ENCODE measurements at regions not wholly inside any gene's neighbourhood (a gene's known extent, or its start where the extent isn't known, plus 50 kb on each side); places are given as distances from the start of the nearest gene placed in this dataset.

DNA sequence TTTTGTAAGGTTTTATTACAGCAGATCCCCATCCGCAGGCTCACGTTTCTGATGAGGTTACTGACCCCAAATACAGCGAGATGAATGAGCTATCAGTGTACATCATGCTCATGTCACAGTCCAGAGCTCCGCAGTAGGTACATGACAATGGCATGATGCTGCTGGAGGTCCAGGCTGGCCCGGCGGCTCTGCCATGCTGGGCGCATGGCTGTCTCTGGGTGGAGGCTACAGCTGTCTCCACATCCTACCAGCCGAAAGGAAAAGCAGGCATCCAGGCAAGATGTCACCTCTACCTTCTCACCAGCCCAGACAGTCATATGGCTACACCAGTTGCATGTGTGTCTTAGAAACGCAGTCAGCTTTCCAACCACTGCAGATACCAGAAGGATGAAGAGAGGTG is 90.9 kb upstream of the RNF32 start:
- no peaks in the 10 kb centered on the region for H3K9me3 ChIP-seq (ENCODE audit: low read length)
- no peaks in the 10 kb centered on the region for H3K9me2 ChIP-seq (ENCODE audit: insufficient read depth, low read length)
- H3K9ac ChIP-seq (ENCODE audit: low read length): no peak overlapping the region
- no peaks in the 10 kb centered on the region for H3K79me2 ChIP-seq (replicated peaks; ENCODE audit: insufficient read depth, low read length)
- no peaks in the 10 kb centered on the region for H4K20me1 ChIP-seq (ENCODE audit: insufficient read depth)
- no peaks in the 10 kb centered on the region for H3K27me3 ChIP-seq (ENCODE audit: insufficient read depth, low read depth, low read length)
- H3K36me3 ChIP-seq (ENCODE audit: insufficient read depth, low read length): no peaks in the 10 kb centered on the region
- no peak overlapping the region for H3K27ac ChIP-seq (ENCODE audit: low read length)
- H3K4me3 ChIP-seq (ENCODE audit: low read length): no peak overlapping the region
- no peak overlapping the region for H2AFZ ChIP-seq (ENCODE audit: low read depth, low read length)
- H3F3A ChIP-seq (ENCODE audit: insufficient read depth, low read length, poor library complexity, severe bottlenecking): no peaks in the 10 kb centered on the region
- TF ChIP-seq, protein P1, sequence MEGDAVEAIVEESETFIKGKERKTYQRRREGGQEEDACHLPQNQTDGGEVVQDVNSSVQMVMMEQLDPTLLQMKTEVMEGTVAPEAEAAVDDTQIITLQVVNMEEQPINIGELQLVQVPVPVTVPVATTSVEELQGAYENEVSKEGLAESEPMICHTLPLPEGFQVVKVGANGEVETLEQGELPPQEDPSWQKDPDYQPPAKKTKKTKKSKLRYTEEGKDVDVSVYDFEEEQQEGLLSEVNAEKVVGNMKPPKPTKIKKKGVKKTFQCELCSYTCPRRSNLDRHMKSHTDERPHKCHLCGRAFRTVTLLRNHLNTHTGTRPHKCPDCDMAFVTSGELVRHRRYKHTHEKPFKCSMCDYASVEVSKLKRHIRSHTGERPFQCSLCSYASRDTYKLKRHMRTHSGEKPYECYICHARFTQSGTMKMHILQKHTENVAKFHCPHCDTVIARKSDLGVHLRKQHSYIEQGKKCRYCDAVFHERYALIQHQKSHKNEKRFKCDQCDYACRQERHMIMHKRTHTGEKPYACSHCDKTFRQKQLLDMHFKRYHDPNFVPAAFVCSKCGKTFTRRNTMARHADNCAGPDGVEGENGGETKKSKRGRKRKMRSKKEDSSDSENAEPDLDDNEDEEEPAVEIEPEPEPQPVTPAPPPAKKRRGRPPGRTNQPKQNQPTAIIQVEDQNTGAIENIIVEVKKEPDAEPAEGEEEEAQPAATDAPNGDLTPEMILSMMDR (IDR thresholded peaks at IDR 0.05; ENCODE audit: poor library complexity, severe bottlenecking): no peak
- TF ChIP-seq TAF1 (IDR thresholded peaks at IDR 0.05; ENCODE audit: low read depth): no peak
- TF ChIP-seq, protein P2, sequence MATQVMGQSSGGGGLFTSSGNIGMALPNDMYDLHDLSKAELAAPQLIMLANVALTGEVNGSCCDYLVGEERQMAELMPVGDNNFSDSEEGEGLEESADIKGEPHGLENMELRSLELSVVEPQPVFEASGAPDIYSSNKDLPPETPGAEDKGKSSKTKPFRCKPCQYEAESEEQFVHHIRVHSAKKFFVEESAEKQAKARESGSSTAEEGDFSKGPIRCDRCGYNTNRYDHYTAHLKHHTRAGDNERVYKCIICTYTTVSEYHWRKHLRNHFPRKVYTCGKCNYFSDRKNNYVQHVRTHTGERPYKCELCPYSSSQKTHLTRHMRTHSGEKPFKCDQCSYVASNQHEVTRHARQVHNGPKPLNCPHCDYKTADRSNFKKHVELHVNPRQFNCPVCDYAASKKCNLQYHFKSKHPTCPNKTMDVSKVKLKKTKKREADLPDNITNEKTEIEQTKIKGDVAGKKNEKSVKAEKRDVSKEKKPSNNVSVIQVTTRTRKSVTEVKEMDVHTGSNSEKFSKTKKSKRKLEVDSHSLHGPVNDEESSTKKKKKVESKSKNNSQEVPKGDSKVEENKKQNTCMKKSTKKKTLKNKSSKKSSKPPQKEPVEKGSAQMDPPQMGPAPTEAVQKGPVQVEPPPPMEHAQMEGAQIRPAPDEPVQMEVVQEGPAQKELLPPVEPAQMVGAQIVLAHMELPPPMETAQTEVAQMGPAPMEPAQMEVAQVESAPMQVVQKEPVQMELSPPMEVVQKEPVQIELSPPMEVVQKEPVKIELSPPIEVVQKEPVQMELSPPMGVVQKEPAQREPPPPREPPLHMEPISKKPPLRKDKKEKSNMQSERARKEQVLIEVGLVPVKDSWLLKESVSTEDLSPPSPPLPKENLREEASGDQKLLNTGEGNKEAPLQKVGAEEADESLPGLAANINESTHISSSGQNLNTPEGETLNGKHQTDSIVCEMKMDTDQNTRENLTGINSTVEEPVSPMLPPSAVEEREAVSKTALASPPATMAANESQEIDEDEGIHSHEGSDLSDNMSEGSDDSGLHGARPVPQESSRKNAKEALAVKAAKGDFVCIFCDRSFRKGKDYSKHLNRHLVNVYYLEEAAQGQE (IDR thresholded peaks at IDR 0.05; ENCODE audit: borderline replicate concordance): no peak
- no peak for TF ChIP-seq RAD21 (conservative IDR thresholded peaks at IDR 0.05)
- TF ChIP-seq SMC3 (conservative IDR thresholded peaks at IDR 0.05; ENCODE audit: poor library complexity): no peak
- no peak for TF ChIP-seq EZH2 (IDR thresholded peaks at IDR 0.05; ENCODE audit: borderline replicate concordance, insufficient read depth, low read length, poor library complexity, severe bottlenecking)
- TF ChIP-seq POLR2AphosphoS5 (IDR thresholded peaks at IDR 0.05): no peak
- TF ChIP-seq MXI1 (conservative IDR thresholded peaks at IDR 0.05; ENCODE audit: poor library complexity, severe bottlenecking): no peak
- TF ChIP-seq EP300 (conservative IDR thresholded peaks at IDR 0.05; ENCODE audit: poor library complexity, severe bottlenecking): no peak
- H3K4me2 ChIP-seq (ENCODE audit: low read length): no peak overlapping the region

DNA sequence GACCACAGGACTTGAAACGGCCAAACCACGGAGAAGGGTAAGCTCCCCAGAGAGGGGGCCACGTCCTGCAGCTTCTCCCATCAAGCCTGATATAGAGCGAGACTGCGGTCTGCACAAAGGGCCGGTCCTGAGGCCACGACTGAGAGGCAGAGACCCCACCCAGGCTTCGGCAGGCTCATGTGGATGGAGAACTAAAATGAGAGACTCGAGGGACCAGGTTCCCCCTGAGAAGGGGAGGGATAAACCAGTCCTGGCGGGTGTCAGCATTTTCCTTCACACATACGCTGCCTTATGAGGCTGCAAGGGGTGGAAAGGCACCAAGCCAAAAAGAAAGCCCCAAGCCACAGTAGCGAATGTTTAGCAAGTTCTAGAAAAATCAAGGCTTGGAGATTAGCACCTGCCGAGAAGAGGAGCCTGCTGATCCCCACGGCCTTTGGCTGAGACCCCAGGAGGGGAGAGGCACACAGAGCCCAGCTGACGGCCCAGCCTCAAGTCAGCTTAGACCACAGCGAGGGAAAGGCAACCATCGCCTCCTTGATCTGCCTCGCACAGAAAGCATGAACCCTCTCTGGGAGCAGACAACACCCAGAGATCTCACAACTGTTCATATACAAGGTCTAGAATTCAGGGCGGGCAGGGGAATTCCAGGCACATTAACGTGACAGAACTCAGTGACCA is 92.6 kb upstream of the RNF32 start:
- Histone ChIP-seq H3K27ac (ENCODE audit: low read length) (no peak overlapping the region), H3K79me2 (replicated peaks; ENCODE audit: insufficient read depth, low read length) (no peaks in the 10 kb centered on the region), H3K27me3 (ENCODE audit: insufficient read depth, low read depth, low read length) (no peaks in the 10 kb centered on the region), H3K36me3 (ENCODE audit: insufficient read depth, low read length) (no peaks in the 10 kb centered on the region), H3F3A (ENCODE audit: insufficient read depth, low read length, poor library complexity, severe bottlenecking) (no peaks in the 10 kb centered on the region), H3K9ac (ENCODE audit: low read length) (no peak overlapping the region), H3K9me2 (ENCODE audit: insufficient read depth, low read length) (no peaks in the 10 kb centered on the region), H2AFZ (ENCODE audit: low read depth, low read length) (no peak overlapping the region), H3K4me2 (ENCODE audit: low read length) (no peak overlapping the region), H3K4me3 (ENCODE audit: low read length) (no peak overlapping the region), H3K9me3 (ENCODE audit: low read length) (no peaks in the 10 kb centered on the region), H4K20me1 (ENCODE audit: insufficient read depth) (no peaks in the 10 kb centered on the region)
- TF ChIP-seq SMC3 (conservative IDR thresholded peaks at IDR 0.05; ENCODE audit: poor library complexity) (no peak), MXI1 (conservative IDR thresholded peaks at IDR 0.05; ENCODE audit: poor library complexity, severe bottlenecking) (no peak), TAF1 (IDR thresholded peaks at IDR 0.05; ENCODE audit: low read depth) (no peak), POLR2AphosphoS5 (IDR thresholded peaks at IDR 0.05) (no peak), RAD21 (conservative IDR thresholded peaks at IDR 0.05) (no peak), EP300 (conservative IDR thresholded peaks at IDR 0.05; ENCODE audit: poor library complexity, severe bottlenecking) (no peak), EZH2 (IDR thresholded peaks at IDR 0.05; ENCODE audit: borderline replicate concordance, insufficient read depth, low read length, poor library complexity, severe bottlenecking) (no peak)
- TF ChIP-seq, protein P2 (IDR thresholded peaks at IDR 0.05; ENCODE audit: borderline replicate concordance): no peak
- TF ChIP-seq, protein P1 (IDR thresholded peaks at IDR 0.05; ENCODE audit: poor library complexity, severe bottlenecking): no peak

All from neural cell (in vitro differentiated cells).